GM23338 (cell line): ENCODE measurements at regions not wholly inside any gene's neighbourhood (a gene's known extent, or its start where the extent isn't known, plus 50 kb on each side); places are given as distances from the start of the nearest gene placed in this dataset.

Source experiments
- ATAC-seq: fragments of 200-7000 bp; cut with Tn5 transposase; 3 replicates; pipeline ENCODE4 v1.9.1; 2020
- DNase-seq: peaks from one replicate; pipeline ENCODE4 v3.0.0-alpha.2; 2015; ENCODE audit warnings: low spot score
- H2AFZ ChIP-seq: fragments of 200-600 bp; sonication (generic); 2 replicates; pipeline ENCODE4 v1.8.0; 2016; ENCODE audit warnings: antibody characterized with exemption, mild to moderate bottlenecking, moderate library complexity
- H3F3A ChIP-seq: fragments of 200-600 bp; sonication (generic); replicated peaks from 2 replicates; pipeline ENCODE4 v1.8.0; 2017; ENCODE audit warnings: antibody characterized with exemption, mixed run types, low read depth
- H3K27ac ChIP-seq: fragments of 200-600 bp; sonication (generic); 2 replicates; pipeline ENCODE4 v1.6.1; 2016; ENCODE audit warnings: low read depth
- H3K27me3 ChIP-seq: fragments of 200-600 bp; sonication (generic); 2 replicates; pipeline ENCODE4 v1.8.0; 2016; ENCODE audit warnings: mild to moderate bottlenecking, mixed run types, moderate library complexity; ENCODE audit not compliant: insufficient read depth
- H3K36me3 ChIP-seq: fragments of 200-600 bp; sonication (generic); 2 replicates; pipeline ENCODE4 v1.8.0; 2016; ENCODE audit warnings: mild to moderate bottlenecking; ENCODE audit not compliant: insufficient read depth
- H3K4me1 ChIP-seq: fragments of 200-600 bp; sonication (generic); 2 replicates; pipeline ENCODE4 v1.8.0; 2016; ENCODE audit warnings: mild to moderate bottlenecking, moderate library complexity; ENCODE audit not compliant: insufficient read depth
- H3K4me2 ChIP-seq: fragments of 200-600 bp; sonication (generic); 2 replicates; pipeline ENCODE4 v1.7.1; 2017; ENCODE audit warnings: mixed run types
- H3K4me3 ChIP-seq: fragments of 200-600 bp; sonication (generic); 2 replicates; pipeline ENCODE4 v1.6.1; 2016; ENCODE audit warnings: mixed run types
- H3K79me2 ChIP-seq: fragments of 200-600 bp; sonication (generic); replicated peaks from 2 replicates; pipeline ENCODE4 v1.8.0; 2017; ENCODE audit warnings: mild to moderate bottlenecking; ENCODE audit not compliant: insufficient read depth
- H3K9me2 ChIP-seq: fragments of 200-600 bp; sonication (generic); 2 replicates; pipeline ENCODE4 v1.8.0; 2017; ENCODE audit not compliant: insufficient read depth
- H4K20me1 ChIP-seq: fragments of 200-600 bp; sonication (generic); replicated peaks from 2 replicates; pipeline ENCODE4 v1.8.0; 2017; ENCODE audit warnings: mild to moderate bottlenecking; ENCODE audit not compliant: insufficient read depth
- H3K27ac Mint-ChIP-seq: 2 replicates; pipeline ENCODE4 v1.8.0; 2020; ENCODE audit warnings: inconsistent platforms, mild to moderate bottlenecking, moderate library complexity, mixed read lengths
- H3K27me3 Mint-ChIP-seq: 3 replicates; pipeline ENCODE4 v1.8.0; 2022; ENCODE audit warnings: low read depth, mild to moderate bottlenecking, moderate library complexity, mixed read lengths, inconsistent platforms; ENCODE audit not compliant: insufficient read depth, poor library complexity
- H3K36me3 Mint-ChIP-seq: 3 replicates; pipeline ENCODE4 v1.8.0; 2021; ENCODE audit warnings: low read depth, mild to moderate bottlenecking, inconsistent platforms, moderate library complexity, mixed read lengths
- H3K4me1 Mint-ChIP-seq: 3 replicates; pipeline ENCODE4 v1.8.0; 2020; ENCODE audit warnings: mild to moderate bottlenecking, inconsistent platforms, mixed read lengths
- H3K4me3 Mint-ChIP-seq: 3 replicates; pipeline ENCODE4 v1.8.0; 2021; ENCODE audit warnings: moderate library complexity, mild to moderate bottlenecking, inconsistent platforms, mixed read lengths
- H3K9me3 Mint-ChIP-seq: 3 replicates; pipeline ENCODE4 v1.8.0; 2020; ENCODE audit warnings: moderate library complexity, mild to moderate bottlenecking, inconsistent platforms, mixed read lengths
- CREB1 ChIP-seq: fragments of 250-450 bp; sonication (Bioruptor Pico); IDR thresholded peaks from 2 replicates; pipeline ENCODE4 v1.5.0; 2020; ENCODE audit warnings: low read depth, mild to moderate bottlenecking, moderate library complexity
- EZH2phosphoT487 ChIP-seq: fragments of 200-600 bp; sonication (generic); IDR thresholded peaks from one replicate; pipeline ENCODE4 v1.8.1; 2018; ENCODE audit warnings: antibody characterized with exemption; ENCODE audit not compliant: unreplicated experiment
- JUNB ChIP-seq: IDR thresholded peaks from one replicate; pipeline ENCODE4 v1.6.1; 2016; ENCODE audit warnings: antibody characterized with exemption; ENCODE audit not compliant: unreplicated experiment
- NANOG ChIP-seq: IDR thresholded peaks from 2 replicates; pipeline ENCODE4 v1.6.1; 2016; ENCODE audit warnings: antibody characterized with exemption, borderline replicate concordance
- POLR2AphosphoS5 ChIP-seq: IDR thresholded peaks from 2 replicates; pipeline ENCODE4 v1.6.1; 2016; ENCODE audit warnings: antibody characterized with exemption, low read depth
- STAT1 ChIP-seq: IDR thresholded peaks from one replicate; pipeline ENCODE4 v1.6.1; 2016; ENCODE audit warnings: antibody characterized with exemption; ENCODE audit not compliant: unreplicated experiment
- ZNF114 ChIP-seq: fragments of 250-450 bp; sonication (Bioruptor Pico); IDR thresholded peaks from 2 replicates; pipeline ENCODE4 v1.5.0; 2020; ENCODE audit warnings: mild to moderate bottlenecking, moderate library complexity
- ZNF331 ChIP-seq: fragments of 250-450 bp; sonication (Bioruptor Pico); IDR thresholded peaks from 2 replicates; pipeline ENCODE4 v1.5.0; 2020; ENCODE audit warnings: low read depth, mild to moderate bottlenecking, moderate library complexity
- TF ChIP-seq, protein P1 (sequence below): IDR thresholded peaks from 2 replicates; pipeline ENCODE4 v1.6.1; 2016; ENCODE audit warnings: antibody characterized with exemption
- TF ChIP-seq, protein P2 (sequence below), 2 experiments: fragments of 200-600 bp in 1 of 2; sonication (generic) in 1 of 2; conservative IDR thresholded peaks; 2 replicates each; pipeline versions ENCODE4 v1.5.1 to v1.6.1; 2016 to 2017; ENCODE audit warnings: antibody characterized with exemption in 2 of 2, low read depth in 2 of 2, mild to moderate bottlenecking in 2 of 2, moderate library complexity in 1 of 2
- TF ChIP-seq, protein P3 (sequence below): fragments of 250-450 bp; sonication (Bioruptor Pico); IDR thresholded peaks from 2 replicates; pipeline ENCODE4 v1.5.0; 2020; ENCODE audit warnings: mild to moderate bottlenecking, moderate library complexity
- TF ChIP-seq, protein P4 (sequence below): IDR thresholded peaks from one replicate; pipeline ENCODE4 v1.6.1; 2018; ENCODE audit warnings: antibody characterized with exemption; ENCODE audit not compliant: unreplicated experiment

DNA sequence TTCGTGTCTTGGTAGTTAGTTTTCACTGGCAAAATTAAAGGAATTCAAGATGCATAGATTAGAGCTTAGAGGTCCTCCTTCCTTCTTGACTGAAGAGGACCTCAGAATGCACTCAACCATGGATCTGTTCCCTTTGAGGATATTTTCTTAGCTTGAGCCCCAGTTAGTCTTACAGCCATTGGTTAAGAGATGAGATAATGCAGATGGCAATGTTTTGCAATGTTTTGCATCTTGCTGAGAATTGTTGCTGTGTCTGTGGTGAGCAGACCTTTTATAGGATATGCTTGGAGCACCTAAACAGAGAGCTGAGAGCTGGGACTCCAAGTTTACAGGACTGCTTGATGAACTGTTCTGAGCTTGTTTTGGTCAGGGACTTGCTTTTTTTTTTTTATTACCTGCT lies 107.5 kb downstream of the TMEM170B start (continued):
- TF ChIP-seq, protein P1, sequence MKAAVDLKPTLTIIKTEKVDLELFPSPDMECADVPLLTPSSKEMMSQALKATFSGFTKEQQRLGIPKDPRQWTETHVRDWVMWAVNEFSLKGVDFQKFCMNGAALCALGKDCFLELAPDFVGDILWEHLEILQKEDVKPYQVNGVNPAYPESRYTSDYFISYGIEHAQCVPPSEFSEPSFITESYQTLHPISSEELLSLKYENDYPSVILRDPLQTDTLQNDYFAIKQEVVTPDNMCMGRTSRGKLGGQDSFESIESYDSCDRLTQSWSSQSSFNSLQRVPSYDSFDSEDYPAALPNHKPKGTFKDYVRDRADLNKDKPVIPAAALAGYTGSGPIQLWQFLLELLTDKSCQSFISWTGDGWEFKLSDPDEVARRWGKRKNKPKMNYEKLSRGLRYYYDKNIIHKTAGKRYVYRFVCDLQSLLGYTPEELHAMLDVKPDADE, result no peak

DNA sequence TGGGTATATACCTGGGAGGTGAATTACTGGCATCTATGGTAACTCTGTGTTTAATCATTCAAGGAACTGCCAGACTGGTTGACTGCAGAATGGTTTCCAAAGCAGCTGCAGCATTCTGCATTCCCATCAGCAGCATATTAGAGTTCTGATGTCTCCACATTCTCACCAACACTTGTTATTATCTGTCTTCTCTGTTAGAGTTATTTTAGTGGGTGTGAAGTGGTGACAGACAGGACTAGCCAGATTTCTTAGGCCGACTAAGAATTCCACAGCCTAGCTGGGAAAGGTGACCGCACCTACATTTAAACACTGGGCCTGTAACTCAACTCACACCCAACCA lies 110.9 kb downstream of the TMEM170B start:
- H3K4me1 Mint-ChIP-seq, result peaks cover 43% of the 10 kb centered on the region
- TF ChIP-seq ZNF114 (no peak), ZNF331 (no peak), STAT1 (no peak), NANOG (no peak), EZH2phosphoT487 (no peak), JUNB (no peak), POLR2AphosphoS5 (no peak), CREB1 (CRISPR knock-in tag) (no peak)
- TF ChIP-seq, protein P2, sequence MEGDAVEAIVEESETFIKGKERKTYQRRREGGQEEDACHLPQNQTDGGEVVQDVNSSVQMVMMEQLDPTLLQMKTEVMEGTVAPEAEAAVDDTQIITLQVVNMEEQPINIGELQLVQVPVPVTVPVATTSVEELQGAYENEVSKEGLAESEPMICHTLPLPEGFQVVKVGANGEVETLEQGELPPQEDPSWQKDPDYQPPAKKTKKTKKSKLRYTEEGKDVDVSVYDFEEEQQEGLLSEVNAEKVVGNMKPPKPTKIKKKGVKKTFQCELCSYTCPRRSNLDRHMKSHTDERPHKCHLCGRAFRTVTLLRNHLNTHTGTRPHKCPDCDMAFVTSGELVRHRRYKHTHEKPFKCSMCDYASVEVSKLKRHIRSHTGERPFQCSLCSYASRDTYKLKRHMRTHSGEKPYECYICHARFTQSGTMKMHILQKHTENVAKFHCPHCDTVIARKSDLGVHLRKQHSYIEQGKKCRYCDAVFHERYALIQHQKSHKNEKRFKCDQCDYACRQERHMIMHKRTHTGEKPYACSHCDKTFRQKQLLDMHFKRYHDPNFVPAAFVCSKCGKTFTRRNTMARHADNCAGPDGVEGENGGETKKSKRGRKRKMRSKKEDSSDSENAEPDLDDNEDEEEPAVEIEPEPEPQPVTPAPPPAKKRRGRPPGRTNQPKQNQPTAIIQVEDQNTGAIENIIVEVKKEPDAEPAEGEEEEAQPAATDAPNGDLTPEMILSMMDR (conservative IDR thresholded peaks at IDR 0.05; ENCODE audit: low read depth in 2 of 2), result no peak
- TF ChIP-seq, protein P3, sequence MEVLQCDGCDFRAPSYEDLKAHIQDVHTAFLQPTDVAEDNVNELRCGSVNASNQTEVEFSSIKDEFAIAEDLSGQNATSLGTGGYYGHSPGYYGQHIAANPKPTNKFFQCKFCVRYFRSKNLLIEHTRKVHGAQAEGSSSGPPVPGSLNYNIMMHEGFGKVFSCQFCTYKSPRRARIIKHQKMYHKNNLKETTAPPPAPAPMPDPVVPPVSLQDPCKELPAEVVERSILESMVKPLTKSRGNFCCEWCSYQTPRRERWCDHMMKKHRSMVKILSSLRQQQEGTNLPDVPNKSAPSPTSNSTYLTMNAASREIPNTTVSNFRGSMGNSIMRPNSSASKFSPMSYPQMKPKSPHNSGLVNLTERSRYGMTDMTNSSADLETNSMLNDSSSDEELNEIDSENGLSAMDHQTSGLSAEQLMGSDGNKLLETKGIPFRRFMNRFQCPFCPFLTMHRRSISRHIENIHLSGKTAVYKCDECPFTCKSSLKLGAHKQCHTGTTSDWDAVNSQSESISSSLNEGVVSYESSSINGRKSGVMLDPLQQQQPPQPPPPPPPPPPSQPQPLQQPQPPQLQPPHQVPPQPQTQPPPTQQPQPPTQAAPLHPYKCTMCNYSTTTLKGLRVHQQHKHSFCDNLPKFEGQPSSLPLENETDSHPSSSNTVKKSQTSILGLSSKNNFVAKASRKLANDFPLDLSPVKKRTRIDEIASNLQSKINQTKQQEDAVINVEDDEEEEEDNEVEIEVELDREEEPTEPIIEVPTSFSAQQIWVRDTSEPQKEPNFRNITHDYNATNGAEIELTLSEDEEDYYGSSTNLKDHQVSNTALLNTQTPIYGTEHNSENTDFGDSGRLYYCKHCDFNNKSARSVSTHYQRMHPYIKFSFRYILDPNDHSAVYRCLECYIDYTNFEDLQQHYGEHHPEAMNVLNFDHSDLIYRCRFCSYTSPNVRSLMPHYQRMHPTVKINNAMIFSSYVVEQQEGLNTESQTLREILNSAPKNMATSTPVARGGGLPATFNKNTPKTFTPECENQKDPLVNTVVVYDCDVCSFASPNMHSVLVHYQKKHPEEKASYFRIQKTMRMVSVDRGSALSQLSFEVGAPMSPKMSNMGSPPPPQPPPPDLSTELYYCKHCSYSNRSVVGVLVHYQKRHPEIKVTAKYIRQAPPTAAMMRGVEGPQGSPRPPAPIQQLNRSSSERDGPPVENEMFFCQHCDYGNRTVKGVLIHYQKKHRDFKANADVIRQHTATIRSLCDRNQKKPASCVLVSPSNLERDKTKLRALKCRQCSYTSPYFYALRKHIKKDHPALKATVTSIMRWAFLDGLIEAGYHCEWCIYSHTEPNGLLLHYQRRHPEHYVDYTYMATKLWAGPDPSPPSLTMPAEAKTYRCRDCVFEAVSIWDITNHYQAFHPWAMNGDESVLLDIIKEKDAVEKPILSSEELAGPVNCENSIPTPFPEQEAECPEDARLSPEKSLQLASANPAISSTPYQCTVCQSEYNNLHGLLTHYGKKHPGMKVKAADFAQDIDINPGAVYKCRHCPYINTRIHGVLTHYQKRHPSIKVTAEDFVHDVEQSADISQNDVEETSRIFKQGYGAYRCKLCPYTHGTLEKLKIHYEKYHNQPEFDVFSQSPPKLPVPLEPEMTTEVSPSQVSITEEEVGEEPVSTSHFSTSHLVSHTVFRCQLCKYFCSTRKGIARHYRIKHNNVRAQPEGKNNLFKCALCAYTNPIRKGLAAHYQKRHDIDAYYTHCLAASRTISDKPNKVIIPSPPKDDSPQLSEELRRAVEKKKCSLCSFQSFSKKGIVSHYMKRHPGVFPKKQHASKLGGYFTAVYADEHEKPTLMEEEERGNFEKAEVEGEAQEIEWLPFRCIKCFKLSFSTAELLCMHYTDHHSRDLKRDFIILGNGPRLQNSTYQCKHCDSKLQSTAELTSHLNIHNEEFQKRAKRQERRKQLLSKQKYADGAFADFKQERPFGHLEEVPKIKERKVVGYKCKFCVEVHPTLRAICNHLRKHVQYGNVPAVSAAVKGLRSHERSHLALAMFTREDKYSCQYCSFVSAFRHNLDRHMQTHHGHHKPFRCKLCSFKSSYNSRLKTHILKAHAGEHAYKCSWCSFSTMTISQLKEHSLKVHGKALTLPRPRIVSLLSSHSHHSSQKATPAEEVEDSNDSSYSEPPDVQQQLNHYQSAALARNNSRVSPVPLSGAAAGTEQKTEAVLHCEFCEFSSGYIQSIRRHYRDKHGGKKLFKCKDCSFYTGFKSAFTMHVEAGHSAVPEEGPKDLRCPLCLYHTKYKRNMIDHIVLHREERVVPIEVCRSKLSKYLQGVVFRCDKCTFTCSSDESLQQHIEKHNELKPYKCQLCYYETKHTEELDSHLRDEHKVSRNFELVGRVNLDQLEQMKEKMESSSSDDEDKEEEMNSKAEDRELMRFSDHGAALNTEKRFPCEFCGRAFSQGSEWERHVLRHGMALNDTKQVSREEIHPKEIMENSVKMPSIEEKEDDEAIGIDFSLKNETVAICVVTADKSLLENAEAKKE (CRISPR knock-in tag), result no peak
- TF ChIP-seq, protein P4, sequence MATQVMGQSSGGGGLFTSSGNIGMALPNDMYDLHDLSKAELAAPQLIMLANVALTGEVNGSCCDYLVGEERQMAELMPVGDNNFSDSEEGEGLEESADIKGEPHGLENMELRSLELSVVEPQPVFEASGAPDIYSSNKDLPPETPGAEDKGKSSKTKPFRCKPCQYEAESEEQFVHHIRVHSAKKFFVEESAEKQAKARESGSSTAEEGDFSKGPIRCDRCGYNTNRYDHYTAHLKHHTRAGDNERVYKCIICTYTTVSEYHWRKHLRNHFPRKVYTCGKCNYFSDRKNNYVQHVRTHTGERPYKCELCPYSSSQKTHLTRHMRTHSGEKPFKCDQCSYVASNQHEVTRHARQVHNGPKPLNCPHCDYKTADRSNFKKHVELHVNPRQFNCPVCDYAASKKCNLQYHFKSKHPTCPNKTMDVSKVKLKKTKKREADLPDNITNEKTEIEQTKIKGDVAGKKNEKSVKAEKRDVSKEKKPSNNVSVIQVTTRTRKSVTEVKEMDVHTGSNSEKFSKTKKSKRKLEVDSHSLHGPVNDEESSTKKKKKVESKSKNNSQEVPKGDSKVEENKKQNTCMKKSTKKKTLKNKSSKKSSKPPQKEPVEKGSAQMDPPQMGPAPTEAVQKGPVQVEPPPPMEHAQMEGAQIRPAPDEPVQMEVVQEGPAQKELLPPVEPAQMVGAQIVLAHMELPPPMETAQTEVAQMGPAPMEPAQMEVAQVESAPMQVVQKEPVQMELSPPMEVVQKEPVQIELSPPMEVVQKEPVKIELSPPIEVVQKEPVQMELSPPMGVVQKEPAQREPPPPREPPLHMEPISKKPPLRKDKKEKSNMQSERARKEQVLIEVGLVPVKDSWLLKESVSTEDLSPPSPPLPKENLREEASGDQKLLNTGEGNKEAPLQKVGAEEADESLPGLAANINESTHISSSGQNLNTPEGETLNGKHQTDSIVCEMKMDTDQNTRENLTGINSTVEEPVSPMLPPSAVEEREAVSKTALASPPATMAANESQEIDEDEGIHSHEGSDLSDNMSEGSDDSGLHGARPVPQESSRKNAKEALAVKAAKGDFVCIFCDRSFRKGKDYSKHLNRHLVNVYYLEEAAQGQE, result no peak
- TF ChIP-seq, protein P1, result no peak

More for the DNA sequence above, 110.9 kb downstream of the TMEM170B start:
- no peak for DNase-seq
- ATAC-seq, result no peak
- no peak overlapping the region for H3K27ac ChIP-seq
- no peak overlapping the region; the same call in 1 of the 2 replicates for H3K27ac Mint-ChIP-seq
- H2AFZ ChIP-seq, result no peak overlapping the region
- no peak overlapping the region for H3K4me3 Mint-ChIP-seq
- H3K36me3 Mint-ChIP-seq, result peaks cover 38% of the 10 kb centered on the region
- peaks cover 24% of the 10 kb centered on the region for H3K4me1 ChIP-seq
- H4K20me1 ChIP-seq, result no peaks in the 10 kb centered on the region
- peaks cover 14% of the 10 kb centered on the region for H3K27me3 Mint-ChIP-seq
- H3K9me3 Mint-ChIP-seq, result peaks cover 29% of the 10 kb centered on the region
- no peaks in the 10 kb centered on the region for H3K27me3 ChIP-seq
- no peak overlapping the region for H3K4me3 ChIP-seq
- no peak overlapping the region for H3K4me2 ChIP-seq
- no peaks in the 10 kb centered on the region for H3F3A ChIP-seq
- no peaks in the 10 kb centered on the region for H3K79me2 ChIP-seq
- peaks cover 7% of the 10 kb centered on the region; the same call in 1 of the 2 replicates for H3K36me3 ChIP-seq
- H3K9me2 ChIP-seq, result 0 out of 2 replicates have a peak, but pooled peaks cover 9% of the 10 kb centered on the region
